GM19324 (cell line): ENCODE measurements at regions not wholly inside any gene's neighbourhood (a gene's known extent, or its start where the extent isn't known, plus 50 kb on each side); places are given as distances from the start of the nearest gene placed in this dataset.

Experiments
- ATAC-seq: cut with Tn5 transposase; IDR thresholded peaks from one replicate; pipeline ENCODE4 v1.9.1; 2021; ENCODE audit warnings: mild to moderate bottlenecking, moderate library complexity; ENCODE audit not compliant: unreplicated experiment, low FRiP score

- no peak for ATAC-seq
These were observed 368.8 kb downstream of the ALG10 start for GRCh38 chr12:34390846-34391700.

DNA sequence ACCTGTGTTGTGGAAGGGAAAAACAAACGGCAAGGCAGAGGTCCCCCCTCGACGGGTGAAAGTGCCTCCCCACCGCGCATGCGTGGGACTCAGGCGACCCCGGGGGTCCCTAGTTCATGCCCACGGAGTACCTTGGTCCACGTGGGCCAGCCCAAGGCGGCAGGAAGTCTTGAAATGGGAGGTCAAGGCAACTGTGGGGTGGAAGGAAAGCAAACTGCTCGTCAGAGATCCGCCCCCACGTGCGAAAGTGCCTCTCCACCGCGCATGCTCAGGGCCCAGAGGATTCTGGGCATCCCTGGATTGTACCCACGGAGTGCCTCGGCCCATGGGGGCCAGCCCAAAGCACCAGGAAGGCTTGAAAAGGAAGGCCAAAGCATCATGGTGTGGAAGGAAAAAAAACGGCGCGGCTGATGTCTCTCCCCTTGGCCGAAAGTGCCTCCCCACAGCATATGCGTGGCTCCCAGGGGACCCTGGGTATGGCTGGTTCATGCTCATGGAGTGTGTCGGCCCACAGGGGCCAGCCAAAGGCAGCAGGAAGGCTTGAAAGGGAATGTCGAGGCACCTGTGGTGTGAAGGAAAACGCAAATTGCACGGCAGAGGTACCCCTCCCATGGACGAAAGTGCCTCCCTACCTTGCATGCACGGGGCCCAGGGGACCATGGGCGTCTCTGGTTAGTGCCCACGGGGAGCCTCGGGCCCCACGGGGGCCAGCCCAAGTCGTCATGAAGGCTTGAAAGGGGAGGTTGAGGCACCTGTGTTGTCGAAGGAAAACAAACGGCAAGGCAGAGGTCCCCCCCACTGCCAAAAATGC is 369.7 kb downstream of the ALG10 start:
- ATAC-seq = no peak

GRCh38 chr12:34392741-34393085 is 370.4 kb downstream of the ALG10 start:
- ATAC-seq = no peak

DNA sequence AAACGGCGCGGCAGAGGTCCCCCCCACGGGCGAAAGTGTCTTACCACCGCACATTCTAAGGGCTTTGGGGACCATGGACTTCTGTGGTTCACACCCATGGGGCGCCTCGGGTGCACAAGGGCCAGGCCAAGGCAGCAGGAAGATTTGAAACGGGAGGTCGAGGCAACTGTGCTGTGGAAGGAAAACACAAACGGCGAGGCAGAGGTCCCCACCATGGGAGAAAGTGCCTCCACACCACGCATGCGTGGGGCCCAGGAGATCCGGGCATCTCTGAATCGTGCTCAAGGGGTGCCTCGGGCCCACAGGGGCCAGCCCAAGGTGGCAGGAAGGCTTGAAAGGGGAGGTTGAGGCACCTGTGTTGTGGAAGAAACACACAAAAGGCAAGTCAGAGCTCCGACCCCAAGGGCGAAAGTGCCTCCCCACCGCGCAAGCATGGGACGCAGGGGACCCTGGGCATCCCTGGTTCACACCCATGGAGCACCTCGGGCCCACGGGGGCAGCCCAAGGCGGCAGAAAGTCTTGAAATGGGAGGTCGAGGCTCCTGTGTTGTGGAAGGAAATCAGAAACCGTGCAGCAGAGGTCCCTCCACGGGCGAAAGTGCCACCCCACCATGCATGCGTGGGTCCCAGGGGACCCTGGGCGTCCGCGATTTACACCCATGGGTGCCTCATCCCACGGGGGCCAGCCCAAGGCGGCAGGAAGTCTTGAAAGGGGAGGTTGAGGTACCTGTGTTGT is 371.0 kb downstream of the ALG10 start:
- ATAC-seq = no peak

DNA sequence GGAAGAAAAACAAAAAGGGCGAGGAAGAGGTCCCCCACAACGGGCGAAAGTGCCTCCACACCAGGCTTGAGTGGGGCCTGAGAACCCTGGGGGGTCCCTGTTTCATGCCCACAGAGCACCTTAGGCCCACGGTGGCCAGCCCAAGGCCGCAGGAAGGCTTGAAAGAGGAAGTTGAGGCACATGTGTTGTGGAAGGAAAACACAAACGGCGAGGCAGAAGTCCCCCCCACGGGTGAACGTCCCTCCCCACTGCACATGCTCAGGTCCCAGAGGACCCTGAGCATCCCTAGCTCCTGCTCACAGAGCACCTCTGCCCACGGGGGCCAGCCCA is 371.5 kb downstream of the ALG10 start:
- no peak for ATAC-seq

DNA sequence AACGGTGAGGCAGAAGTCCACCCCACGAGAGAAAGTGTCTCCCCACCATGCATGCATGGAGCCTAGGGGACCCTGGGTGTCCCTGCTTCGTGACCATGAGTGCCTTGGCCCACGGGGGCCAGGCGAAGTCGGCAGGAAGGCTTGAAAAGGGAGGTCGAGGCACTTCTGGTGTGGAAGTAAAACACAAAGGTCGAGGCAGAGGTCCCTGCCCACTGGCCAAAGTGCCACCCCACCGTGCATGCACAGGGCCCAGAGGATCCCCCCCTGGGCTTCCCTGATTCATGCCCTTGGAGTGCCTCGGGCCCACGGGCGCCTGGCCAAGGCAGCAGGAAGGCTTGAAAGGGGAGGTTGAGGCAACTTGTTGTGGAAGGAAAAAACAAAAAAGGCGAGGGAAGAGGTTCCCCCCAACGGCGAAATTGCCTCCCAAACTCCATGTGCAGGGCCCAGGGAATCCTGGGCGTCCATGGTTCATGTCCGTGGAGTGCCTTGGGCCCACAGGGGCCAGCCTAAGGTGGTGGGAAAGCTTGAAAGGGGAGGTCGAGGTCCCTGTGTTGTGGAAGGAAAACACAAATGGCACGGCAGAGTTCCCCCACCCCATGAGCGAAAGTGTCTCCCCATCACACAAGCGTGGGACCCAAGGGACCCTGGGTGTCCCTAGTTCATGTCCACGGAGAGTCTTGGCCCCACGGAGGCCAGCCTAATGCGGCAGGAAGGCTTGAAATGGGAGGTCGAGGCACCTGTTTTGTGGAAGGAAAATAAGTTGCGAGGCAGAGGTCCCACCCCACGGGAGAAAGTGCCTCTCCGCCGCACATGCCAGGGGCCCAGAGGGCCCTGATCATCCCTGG is 372.1 kb downstream of the ALG10 start:
- no peak for ATAC-seq

GRCh38 chr12:34395056-34396005 is 373.0 kb downstream of the ALG10 start:
- ATAC-seq = no peak

DNA sequence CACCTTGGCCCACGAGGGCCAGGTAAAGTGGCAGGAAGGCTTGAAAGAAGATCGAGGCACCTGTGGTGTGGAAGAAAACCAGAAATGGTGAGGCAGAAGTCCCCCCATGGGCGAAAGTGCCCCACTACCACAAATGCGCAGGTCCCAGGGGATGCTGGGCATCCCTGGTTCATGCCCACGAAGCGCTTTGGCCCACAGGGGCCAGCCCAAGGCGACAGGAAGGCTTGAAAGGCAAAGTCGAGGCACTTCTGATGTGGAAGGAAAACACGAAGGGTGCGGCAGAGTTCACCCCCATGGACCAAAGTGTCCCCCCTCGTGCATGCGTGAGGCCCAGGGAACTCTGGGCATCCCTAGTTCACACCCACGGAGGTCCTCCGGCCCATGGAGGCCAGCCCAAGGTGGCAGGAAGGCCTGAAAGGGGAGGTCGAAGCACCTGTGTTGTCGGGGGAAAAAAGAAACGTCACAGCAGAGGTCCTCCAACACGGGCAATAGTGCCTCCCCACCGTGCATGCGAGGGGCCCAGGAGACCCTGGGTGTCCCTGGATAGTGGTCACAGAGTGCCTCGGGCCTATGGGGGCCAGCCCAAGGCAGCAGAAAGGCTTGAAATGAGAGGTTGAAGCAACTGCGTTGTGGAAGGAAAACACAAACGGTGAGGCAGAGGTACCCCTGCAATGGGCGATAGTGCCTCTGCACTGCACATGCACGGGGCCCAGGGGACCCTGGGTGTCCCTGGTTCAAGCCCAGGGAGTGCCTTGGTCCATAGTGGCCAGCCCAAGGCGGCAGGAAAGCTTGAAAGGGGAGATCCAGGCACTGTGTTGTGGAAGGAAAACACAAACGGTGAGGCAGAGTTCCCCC is 373.9 kb downstream of the ALG10 start:
- no peak for ATAC-seq

DNA sequence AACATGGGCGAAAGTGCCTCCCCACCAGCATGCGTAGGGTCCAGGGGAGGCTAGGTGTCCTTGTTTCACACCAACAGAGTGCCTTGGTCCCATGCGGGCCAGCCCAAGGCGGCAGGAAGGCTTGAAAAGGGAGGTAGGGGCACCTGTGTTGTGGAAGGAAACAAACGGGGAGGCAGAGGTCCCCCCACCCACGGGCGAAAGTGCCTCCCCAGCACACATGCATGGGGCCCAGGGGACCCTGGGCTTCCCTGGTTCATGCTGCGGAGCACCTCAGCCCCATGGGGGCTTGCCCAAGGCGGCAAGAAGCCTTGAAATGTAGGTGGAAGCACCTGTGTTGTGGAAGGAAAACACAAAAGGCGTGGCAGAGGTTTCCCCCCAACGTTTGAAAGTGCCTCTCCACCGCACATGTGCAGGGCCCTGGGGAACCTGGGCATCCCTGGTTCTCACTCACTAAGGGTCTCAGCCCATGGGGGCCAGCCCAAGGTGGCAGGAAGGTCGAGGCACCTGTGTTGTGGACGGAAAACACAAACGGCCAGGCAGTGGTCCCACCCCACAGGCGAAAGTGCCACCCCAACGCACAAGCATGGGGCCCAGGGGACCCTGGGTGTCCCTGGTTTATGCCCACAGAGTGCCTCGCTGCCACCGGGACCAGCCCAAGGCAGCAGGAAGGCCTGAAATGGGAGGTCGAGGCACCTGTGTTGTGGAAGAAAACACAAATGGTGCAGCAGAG is 374.7 kb downstream of the ALG10 start:
- no peak for ATAC-seq

- no peak for ATAC-seq
These were observed 375.5 kb downstream of the ALG10 start for GRCh38 chr12:34397591-34398365.

DNA sequence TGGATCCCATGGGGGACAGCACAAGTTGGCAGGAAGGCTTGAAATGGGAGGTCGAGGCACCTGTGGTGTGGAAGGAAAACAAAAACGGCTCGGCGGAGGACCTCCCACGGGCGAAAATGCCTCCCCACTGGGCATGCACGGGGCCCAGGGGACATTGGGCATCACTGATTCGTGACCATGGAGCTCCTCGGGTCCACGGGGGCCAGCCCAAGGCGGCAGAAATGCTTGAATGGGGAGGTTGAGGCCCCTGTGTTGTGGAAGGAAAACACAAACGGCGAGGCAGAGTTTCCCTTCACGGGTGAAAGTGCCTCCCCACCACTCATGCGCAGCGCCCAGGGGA is 376.0 kb downstream of the ALG10 start:
- ATAC-seq = no peak

DNA sequence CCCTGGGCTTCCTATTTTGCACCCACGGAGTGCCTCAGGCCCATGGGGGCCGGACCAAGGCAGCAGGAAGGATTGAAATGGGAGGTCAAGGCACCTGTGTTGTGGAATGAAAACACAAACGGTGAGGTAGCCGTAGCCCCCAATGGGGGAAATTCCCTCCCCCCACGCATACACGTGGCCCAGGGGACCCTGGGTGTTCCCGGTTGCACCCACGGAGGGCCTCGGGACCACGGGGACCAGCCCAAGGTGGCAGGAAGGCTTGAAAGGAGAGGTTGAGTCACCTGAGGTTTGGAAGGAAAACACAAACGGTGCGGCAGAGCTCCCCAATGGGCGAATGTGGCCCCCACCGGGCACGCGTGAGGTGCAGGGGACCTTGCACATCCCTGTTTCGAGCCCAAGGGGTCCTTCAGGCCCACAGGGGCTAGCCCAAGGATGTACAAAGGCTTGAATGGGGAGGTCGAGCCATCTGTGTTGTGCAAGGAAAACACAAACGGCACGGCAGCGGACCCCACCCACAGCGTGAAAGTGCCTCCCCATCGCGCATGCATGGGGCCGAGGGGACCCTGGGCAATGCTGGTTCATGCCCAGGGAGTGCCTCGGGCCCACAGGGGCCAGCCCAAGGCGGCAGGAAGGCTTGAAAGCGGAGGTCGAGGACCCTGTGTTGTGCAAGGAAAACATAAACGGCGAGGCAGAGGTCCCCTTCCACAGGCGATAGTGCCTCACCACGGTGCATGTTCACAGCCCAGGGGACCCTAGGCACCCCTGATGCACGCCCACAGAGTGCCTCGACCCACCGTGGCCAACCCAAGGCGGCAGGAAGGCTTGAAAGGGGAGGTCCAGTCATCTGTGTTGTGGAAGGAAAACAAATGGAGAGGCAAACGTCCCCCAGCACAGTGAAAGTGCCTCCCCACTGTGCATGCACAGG is 376.7 kb downstream of the ALG10 start:
- ATAC-seq = no peak

GRCh38 chr12:34399631-34400410 is 377.5 kb downstream of the ALG10 start:
- ATAC-seq = no peak

DNA sequence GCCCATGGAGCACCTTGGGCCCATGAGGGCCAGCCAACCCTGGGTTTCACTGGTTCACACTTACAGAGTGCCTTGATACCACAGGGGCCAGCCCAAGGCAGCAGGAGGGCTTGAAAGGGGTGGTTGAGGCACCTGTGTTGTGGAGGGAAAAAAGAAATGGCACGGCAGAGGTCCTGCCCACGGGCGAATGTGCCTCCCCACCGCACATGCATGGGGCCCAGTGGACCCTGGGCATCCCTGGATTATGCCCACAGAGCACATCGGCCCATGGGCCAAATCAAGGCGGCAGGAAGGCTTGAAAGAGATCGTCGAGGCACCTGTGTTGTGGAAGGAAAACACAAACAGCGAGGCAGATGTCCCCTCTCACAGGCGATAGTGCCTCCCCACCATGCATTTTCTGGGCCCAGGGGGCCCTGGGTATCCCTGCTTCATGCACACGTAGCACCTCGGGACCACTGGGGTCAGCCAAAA is 378.1 kb downstream of the ALG10 start:
- no peak for ATAC-seq

GRCh38 chr12:34400986-34401658 is 378.8 kb downstream of the ALG10 start:
- no peak for ATAC-seq
